MM.1S (cell line): ENCODE measurements at regions not wholly inside any gene's neighbourhood (a gene's known extent, or its start where the extent isn't known, plus 50 kb on each side); places are given as distances from the start of the nearest gene placed in this dataset.

Source experiments
- DNase-seq: peaks from one replicate; pipeline ENCODE4 v3.0.0-alpha.2; 2015
- H2AFZ ChIP-seq: fragments of 300-600 bp; sonication (generic); 2 replicates; pipeline ENCODE4 v1.6.0; 2016; ENCODE audit warnings: antibody characterized with exemption, low read length
- H3F3A ChIP-seq: fragments of 300-600 bp; sonication (generic); 2 replicates; pipeline ENCODE4 v1.6.1; 2016; ENCODE audit warnings: mild to moderate bottlenecking, antibody characterized with exemption, low read length, moderate library complexity, mixed read lengths; ENCODE audit not compliant: insufficient read depth
- H3K27ac ChIP-seq: fragments of 300-600 bp; sonication (generic); 2 replicates; pipeline ENCODE4 v1.5.1; 2016; ENCODE audit warnings: mild to moderate bottlenecking, low read length
- H3K27me3 ChIP-seq: fragments of 300-600 bp; sonication (generic); replicated peaks from 2 replicates; pipeline ENCODE4 v1.6.0; 2016; ENCODE audit warnings: low read length; ENCODE audit not compliant: insufficient read depth
- H3K36me3 ChIP-seq: fragments of 300-600 bp; sonication (generic); replicated peaks from 2 replicates; pipeline ENCODE4 v1.6.1; 2016; ENCODE audit warnings: mild to moderate bottlenecking, low read length, mixed read lengths; ENCODE audit not compliant: insufficient read depth
- H3K4me1 ChIP-seq: fragments of 300-600 bp; sonication (generic); 2 replicates; pipeline ENCODE4 v1.6.1; 2016; ENCODE audit warnings: low read length, mixed read lengths
- H3K4me2 ChIP-seq: fragments of 300-600 bp; sonication (generic); 2 replicates; pipeline ENCODE4 v1.6.0; 2016; ENCODE audit warnings: low read depth, low read length
- H3K4me3 ChIP-seq: fragments of 300-600 bp; sonication (generic); 2 replicates; pipeline ENCODE4 v1.5.1; 2016; ENCODE audit warnings: low read length, mixed read lengths
- H3K79me2 ChIP-seq: fragments of 300-600 bp; sonication (generic); 2 replicates; pipeline ENCODE4 v1.6.1; 2016; ENCODE audit warnings: mixed run types, low read length, mixed read lengths
- H3K9ac ChIP-seq: fragments of 300-600 bp; sonication (generic); 2 replicates; pipeline ENCODE4 v1.6.1; 2016; ENCODE audit warnings: low read length, mixed read lengths
- H3K9me2 ChIP-seq: fragments of 300-600 bp; sonication (generic); replicated peaks from 2 replicates; pipeline ENCODE4 v1.6.1; 2016; ENCODE audit warnings: mild to moderate bottlenecking, low read length, mixed read lengths; ENCODE audit not compliant: insufficient read depth
- H3K9me3 ChIP-seq: fragments of 300-600 bp; sonication (generic); replicated peaks from 2 replicates; pipeline ENCODE4 v1.6.1; 2016; ENCODE audit warnings: mild to moderate bottlenecking, low read length, mixed read lengths; ENCODE audit not compliant: insufficient read depth
- H4K20me1 ChIP-seq: fragments of 300-600 bp; sonication (generic); 2 replicates; pipeline ENCODE4 v1.6.1; 2016; ENCODE audit warnings: mild to moderate bottlenecking, low read length, moderate library complexity, mixed read lengths; ENCODE audit not compliant: insufficient read depth
- CTCF ChIP-seq: fragments of 300-600 bp; sonication (generic); IDR thresholded peaks from 2 replicates; pipeline ENCODE4 v1.5.1; 2016; ENCODE audit warnings: antibody characterized with exemption, low read length, mixed read lengths
- EZH2 ChIP-seq: fragments of 300-600 bp; sonication (generic); optimal IDR thresholded peaks from 2 replicates; pipeline ENCODE3; 2017; ENCODE audit warnings: low read depth, mild to moderate bottlenecking, antibody characterized with exemption, low read length, mixed read lengths
- EZH2phosphoT487 ChIP-seq: fragments of 300-600 bp; sonication (generic); IDR thresholded peaks from 2 replicates; pipeline ENCODE4 v1.6.1; 2018; ENCODE audit warnings: antibody characterized with exemption, low read length

GRCh38 chr4:30837131-30837539 lies 117.0 kb downstream of the PCDH7 start:
- Histone ChIP-seq H3K4me1 (no peaks in the 10 kb centered on the region), H3K4me2 (no peak overlapping the region), H3K9ac (no peak overlapping the region), H3K79me2 (no peaks in the 10 kb centered on the region), H3K9me2 (no peaks in the 10 kb centered on the region), H3K9me3 (no peaks in the 10 kb centered on the region), H4K20me1 (no peaks in the 10 kb centered on the region), H3F3A (no peaks in the 10 kb centered on the region), H3K36me3 (no peaks in the 10 kb centered on the region), H3K4me3 (no peak overlapping the region), H2AFZ (no peak overlapping the region), H3K27ac (no peak overlapping the region), H3K27me3 (no peaks in the 10 kb centered on the region)
- DNase-seq, result no peak
- no peak for TF ChIP-seq EZH2phosphoT487
- TF ChIP-seq CTCF, result no peak
- TF ChIP-seq EZH2, result no peak

- H3K79me2 ChIP-seq, result no peaks in the 10 kb centered on the region
- H3K4me2 ChIP-seq, result no peak overlapping the region
- H2AFZ ChIP-seq, result no peak overlapping the region
- no peaks in the 10 kb centered on the region for H3K27me3 ChIP-seq
- H3K9me2 ChIP-seq, result no peaks in the 10 kb centered on the region
- H3K27ac ChIP-seq, result no peak overlapping the region
- H3K9me3 ChIP-seq, result no peaks in the 10 kb centered on the region
- no peak for DNase-seq
- H3K36me3 ChIP-seq, result no peaks in the 10 kb centered on the region
- H4K20me1 ChIP-seq, result no peaks in the 10 kb centered on the region
- H3K4me1 ChIP-seq, result no peaks in the 10 kb centered on the region
- TF ChIP-seq CTCF (no peak), EZH2 (no peak), EZH2phosphoT487 (no peak)
- no peak overlapping the region for H3K9ac ChIP-seq
- no peak overlapping the region for H3K4me3 ChIP-seq
- no peaks in the 10 kb centered on the region for H3F3A ChIP-seq
Measured at GRCh38 chr4:30837861-30838260, 117.7 kb downstream of the PCDH7 start.

- DNase-seq, result no peak
- no peak overlapping the region for H3K4me2 ChIP-seq
- H3K9ac ChIP-seq, result no peak overlapping the region
- no peaks in the 10 kb centered on the region for H3K36me3 ChIP-seq
- H3K27me3 ChIP-seq, result no peaks in the 10 kb centered on the region
- no peak overlapping the region for H3K4me3 ChIP-seq
- no peak overlapping the region for H3K27ac ChIP-seq
- H3K4me1 ChIP-seq, result no peaks in the 10 kb centered on the region
- H2AFZ ChIP-seq, result no peak overlapping the region
- no peaks in the 10 kb centered on the region for H3K9me2 ChIP-seq
- no peak for TF ChIP-seq CTCF
- TF ChIP-seq EZH2, result no peak
- TF ChIP-seq EZH2phosphoT487, result no peak
- H3K79me2 ChIP-seq, result no peaks in the 10 kb centered on the region
- H3F3A ChIP-seq, result no peaks in the 10 kb centered on the region
- H3K9me3 ChIP-seq, result no peaks in the 10 kb centered on the region
- H4K20me1 ChIP-seq, result no peaks in the 10 kb centered on the region
Measured at GRCh38 chr4:30838331-30838730, 118.2 kb downstream of the PCDH7 start.
